ENCODE measurements at regions not wholly inside any gene's neighbourhood (a gene's known extent, or its start where the extent isn't known, plus 50 kb on each side); places are given as distances from the start of the nearest gene placed in this dataset.

GRCh38 chr3:194218646-194219453, 82.9 kb downstream of the HES1 start:
- DNase-seq (ENCODE audit: low read depth, low spot score), result no peak

DNA sequence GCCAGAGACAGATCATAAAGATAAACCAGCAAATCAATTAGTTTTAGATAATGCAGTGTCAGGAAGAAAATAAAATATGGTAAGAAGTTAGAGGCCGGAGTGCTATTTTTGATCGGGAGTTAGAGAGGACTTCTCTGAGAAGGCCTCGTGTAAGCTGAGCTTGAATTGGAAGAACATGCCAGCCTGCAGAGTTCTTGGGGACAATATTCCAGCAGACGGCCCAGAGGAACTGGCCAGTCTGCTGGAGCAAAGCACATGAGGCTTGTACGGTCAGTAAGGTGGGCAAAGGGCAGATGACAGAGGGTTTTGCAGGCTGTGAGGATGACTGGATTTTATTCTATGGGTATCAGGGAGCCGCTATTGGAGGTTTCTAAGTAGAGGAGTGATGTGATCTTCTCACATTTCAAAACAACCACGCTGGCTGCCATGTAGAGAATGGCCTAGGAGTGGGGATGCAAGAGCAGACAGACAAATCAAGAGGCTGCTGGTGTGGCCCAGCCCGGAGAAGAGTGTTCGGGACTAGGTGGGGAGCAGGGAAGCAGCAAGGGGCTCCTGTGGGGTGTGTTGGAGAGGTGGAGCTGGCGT, 84.0 kb downstream of the HES1 start:
- DNase-seq (ENCODE audit: low read depth, low spot score), result no peak

GRCh38 chr3:194220901-194221326, 85.0 kb downstream of the HES1 start:
- no peak for DNase-seq (ENCODE audit: low read depth, low spot score)

GRCh38 chr3:194221336-194221735, 85.4 kb downstream of the HES1 start:
- no peak for DNase-seq (ENCODE audit: low read depth, low spot score)

DNA sequence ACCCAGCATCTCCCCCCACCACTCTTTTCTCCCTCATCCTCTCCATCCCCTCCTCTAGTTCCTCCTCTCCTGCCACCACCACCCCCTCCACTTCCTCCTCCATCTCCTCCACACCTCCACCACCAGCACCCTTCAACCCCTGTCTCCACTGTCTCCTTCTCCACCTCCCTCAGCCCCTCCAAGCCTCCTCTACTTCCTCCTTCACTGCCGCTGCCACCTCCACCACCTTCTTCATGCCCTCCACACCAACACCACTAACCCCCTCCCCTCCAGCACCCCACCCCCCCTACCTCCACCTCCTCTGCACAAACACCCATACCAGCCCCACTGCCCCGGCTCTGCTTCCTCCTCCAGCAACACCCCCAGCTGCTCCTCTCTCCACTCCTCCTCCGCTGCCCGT, 88.0 kb downstream of the HES1 start:
- no peak for DNase-seq (ENCODE audit: low read depth, low spot score)

GRCh38 chr3:194224471-194225417, 88.8 kb downstream of the HES1 start:
- no peak for DNase-seq (ENCODE audit: low read depth, low spot score)

- no peak for DNase-seq (ENCODE audit: low read depth, low spot score)
These were observed 89.5 kb downstream of the HES1 start for GRCh38 chr3:194225418-194225812.

- DNase-seq (ENCODE audit: low read depth, low spot score), result no peak
These were observed 90.2 kb downstream of the HES1 start for GRCh38 chr3:194225988-194226663.

GRCh38 chr3:194231929-194232832, 96.2 kb downstream of the HES1 start:
- no peak for DNase-seq (ENCODE audit: low read depth, low spot score)

DNA sequence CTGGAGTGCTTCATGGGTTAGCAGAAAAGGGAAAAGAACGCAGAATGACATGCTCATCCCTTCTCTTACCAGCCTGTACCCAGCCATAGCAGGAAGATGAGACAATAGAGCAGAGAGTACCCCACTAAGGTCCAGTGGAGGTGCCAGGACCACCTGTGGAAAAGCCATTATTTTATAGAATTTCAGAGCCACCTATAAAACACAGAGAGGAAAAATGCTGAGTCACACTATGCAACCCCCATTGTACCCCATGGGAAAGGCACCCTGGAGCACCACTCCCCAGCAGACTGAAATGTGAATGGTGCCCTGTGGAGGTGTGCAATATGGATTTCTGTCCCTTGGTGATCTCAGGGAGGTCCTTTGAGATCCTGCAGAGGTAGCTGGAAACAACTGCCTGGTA, 97.2 kb downstream of the HES1 start:
- DNase-seq (ENCODE audit: low read depth, low spot score), result no peak

DNA sequence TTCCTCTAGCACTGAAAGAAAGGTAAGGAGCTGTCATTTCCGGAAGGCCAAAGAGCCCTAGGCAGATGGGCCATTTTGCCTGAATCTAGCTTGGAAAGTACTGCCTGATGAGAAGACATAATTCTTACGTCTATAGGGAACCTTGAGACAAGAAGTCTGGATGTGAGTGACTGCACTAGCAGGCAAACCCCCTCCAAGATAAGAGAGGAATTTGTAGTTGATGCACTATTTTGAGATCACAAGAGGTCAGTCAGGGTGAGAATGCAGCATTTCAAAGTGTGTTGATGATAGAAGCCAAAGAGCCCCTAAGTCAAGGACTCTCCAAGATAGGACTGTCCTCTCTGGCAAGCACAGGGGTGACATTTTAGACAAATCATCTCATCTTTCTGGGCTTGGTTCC, 99.2 kb downstream of the HES1 start:
- DNase-seq (ENCODE audit: low read depth, low spot score), result no peak

- DNase-seq (ENCODE audit: low read depth, low spot score), result no peak
These were observed 101.2 kb downstream of the HES1 start for GRCh38 chr3:194237110-194237509.

GRCh38 chr3:194240766-194241165, 104.8 kb downstream of the HES1 start:
- DNase-seq (ENCODE audit: low read depth, low spot score), result no peak

DNA sequence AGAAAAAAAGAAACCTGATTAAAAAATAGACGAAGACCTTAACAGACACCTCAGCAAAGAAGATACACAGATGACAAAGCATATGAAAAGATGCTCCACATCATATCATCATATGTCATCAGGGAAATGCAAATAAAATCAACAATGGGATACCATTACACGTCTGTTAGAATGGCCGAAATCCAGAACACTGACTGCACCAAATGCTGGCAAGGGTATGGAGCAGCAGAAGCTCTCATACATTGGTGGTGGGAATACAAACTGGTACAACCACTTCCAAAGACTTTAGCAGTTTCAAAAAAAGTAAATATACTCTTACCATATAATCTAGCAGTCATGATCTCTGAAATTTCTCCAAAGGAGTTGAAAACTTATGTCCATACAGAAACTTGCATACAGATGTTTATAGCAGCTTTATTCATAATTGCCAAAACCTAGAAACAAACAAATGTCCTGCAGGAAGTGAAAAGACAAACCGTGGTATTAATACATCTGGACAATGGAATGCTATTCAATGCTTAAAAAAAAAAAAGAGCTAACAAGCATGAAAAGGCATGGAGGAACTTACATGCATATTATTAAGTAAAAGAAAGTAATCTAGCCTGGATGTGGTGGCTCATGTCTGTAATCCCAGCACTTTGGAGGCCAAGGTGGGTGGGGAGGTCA, 107.4 kb downstream of the HES1 start:
- DNase-seq (ENCODE audit: low read depth, low spot score), result no peak

GRCh38 chr3:194244167-194244566, 107.0 kb downstream of the CPN2 start:
- DNase-seq (ENCODE audit: low read depth, low spot score), result no peak

DNA sequence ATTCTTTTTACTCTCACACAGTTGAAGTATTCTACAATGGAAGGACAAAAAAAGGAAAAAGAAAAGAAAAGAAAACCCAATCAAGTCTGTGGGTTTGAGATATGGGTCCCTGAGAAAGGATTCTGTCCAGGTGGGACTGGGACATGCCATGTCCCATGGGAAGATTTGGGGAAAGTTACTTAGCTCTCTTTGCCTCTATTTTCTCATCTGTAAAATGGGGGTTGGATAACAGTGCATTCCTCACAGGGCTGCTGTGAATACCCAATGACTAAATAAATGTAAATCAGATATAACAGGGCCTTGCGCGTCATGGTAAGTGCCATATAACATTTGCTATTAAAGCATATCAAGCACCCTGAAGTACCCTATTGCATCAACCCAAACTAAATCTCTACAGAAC, 105.7 kb downstream of the CPN2 start:
- no peak for DNase-seq (ENCODE audit: low read depth, low spot score)

GRCh38 chr3:194245975-194246561, 105.1 kb downstream of the CPN2 start:
- DNase-seq (ENCODE audit: low read depth, low spot score), result no peak

DNA sequence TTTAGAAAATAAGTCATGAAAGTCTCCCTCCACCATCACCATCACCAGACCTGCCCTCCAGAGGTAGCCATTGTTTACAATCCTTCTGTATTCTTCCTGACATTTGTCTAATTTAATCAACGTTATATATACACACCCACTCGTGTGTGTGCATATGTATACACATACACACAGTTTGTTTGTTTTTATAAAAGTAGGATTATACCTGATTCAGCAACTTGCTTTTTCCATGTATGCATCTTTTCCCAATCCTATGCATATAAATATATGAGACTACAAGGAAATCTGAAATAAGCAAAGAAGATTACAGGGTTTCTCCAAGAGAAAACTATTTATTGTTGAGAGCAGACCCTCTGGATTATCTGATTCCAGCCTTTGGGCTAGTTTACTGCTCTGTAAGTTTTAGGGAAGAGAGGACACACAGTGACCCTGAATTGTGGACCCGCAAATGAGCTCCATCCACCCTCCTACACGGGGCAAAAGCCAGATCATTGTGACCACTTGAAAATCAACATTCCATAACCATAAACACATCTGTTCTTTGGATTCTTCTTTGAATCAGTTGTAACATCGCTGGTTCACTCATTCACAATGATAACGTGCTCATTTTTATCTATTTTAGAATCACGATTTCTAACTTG, 104.3 kb downstream of the CPN2 start:
- no peak for DNase-seq (ENCODE audit: low read depth, low spot score)

- DNase-seq (ENCODE audit: low read depth, low spot score), result no peak
These were observed 103.8 kb downstream of the CPN2 start for GRCh38 chr3:194247350-194247740.

Measured in smooth muscle cell of the brain vasculature (primary cell).